Loucy (cell line): ENCODE measurements at regions not wholly inside any gene's neighbourhood (a gene's known extent, or its start where the extent isn't known, plus 50 kb on each side); places are given as distances from the start of the nearest gene placed in this dataset.

Experiments used
- CTCF ChIP-seq: fragments of 200-600 bp; sonication (generic); conservative IDR thresholded peaks from 2 replicates; pipeline ENCODE4 v1.5.1; 2014; ENCODE audit warnings: mild to moderate bottlenecking, antibody characterized with exemption, low read length
- EZH2phosphoT487 ChIP-seq: fragments of 200-600 bp; IDR thresholded peaks from 2 replicates; pipeline ENCODE4 v1.6.1; 2018; ENCODE audit warnings: antibody characterized with exemption, mild to moderate bottlenecking, moderate library complexity, borderline replicate concordance

- TF ChIP-seq CTCF (no peak), EZH2phosphoT487 (no peak)
These were observed 91.7 kb downstream of the BLTP1 start for GRCh38 chr4:122243785-122244184.
